Activated CD4-positive, alpha-beta T cell treated with anti-CD3 and anti-CD28 coated beads for 48 hours (primary cell): ENCODE measurements at regions not wholly inside any gene's neighbourhood (a gene's known extent, or its start where the extent isn't known, plus 50 kb on each side); places are given as distances from the start of the nearest gene placed in this dataset.
"Not testable (repeated sequence)": the region's sequence is repeated elsewhere in the genome, so short reads cannot be mapped to it uniquely, and the experiment has no call there.

Experiments
- DNase-seq: peaks from one replicate; pipeline ENCODE4 v3.0.0-alpha.2; 2020

GRCh38 chr4:123684937-123685336 lies 288.3 kb downstream of the SPRY1 start:
- DNase-seq, result not testable (repeated sequence)

- DNase-seq, result not testable (repeated sequence)
These were observed 298.9 kb downstream of the SPRY1 start for GRCh38 chr4:123695531-123695930.

- DNase-seq, result no peak
These were observed 300.1 kb downstream of the SPRY1 start for GRCh38 chr4:123696687-123697086.

- DNase-seq, result no peak
These were observed 302.0 kb downstream of the SPRY1 start for GRCh38 chr4:123698556-123698955.

- no peak for DNase-seq
These were observed 303.5 kb downstream of the SPRY1 start for GRCh38 chr4:123699880-123700771.

- no peak for DNase-seq
These were observed 304.6 kb downstream of the SPRY1 start for GRCh38 chr4:123701131-123701575.

- no peak for DNase-seq
These were observed 308.8 kb downstream of the SPRY1 start for GRCh38 chr4:123705419-123705818.

- DNase-seq, result no peak
These were observed 310.4 kb downstream of the SPRY1 start for GRCh38 chr4:123706973-123707372.

GRCh38 chr4:123708902-123709301 lies 312.3 kb downstream of the SPRY1 start:
- DNase-seq, result no peak

GRCh38 chr4:123709336-123709735 lies 312.7 kb downstream of the SPRY1 start:
- DNase-seq, result no peak

GRCh38 chr4:123731035-123731434 lies 334.4 kb downstream of the SPRY1 start:
- DNase-seq, result no peak

- no peak for DNase-seq
These were observed 340.6 kb downstream of the SPRY1 start for GRCh38 chr4:123737156-123737555.

- DNase-seq, result no peak
These were observed 343.2 kb downstream of the SPRY1 start for GRCh38 chr4:123739806-123740205.

- no peak for DNase-seq
These were observed 343.6 kb downstream of the SPRY1 start for GRCh38 chr4:123740236-123740635.

- DNase-seq, result no peak
These were observed 345.3 kb downstream of the SPRY1 start for GRCh38 chr4:123741906-123742305.

GRCh38 chr4:123743848-123744247 lies 347.3 kb downstream of the SPRY1 start:
- DNase-seq, result no peak

GRCh38 chr4:123744664-123745290 lies 348.2 kb downstream of the SPRY1 start:
- no peak for DNase-seq

GRCh38 chr4:123747016-123747415 lies 350.4 kb downstream of the SPRY1 start:
- no peak for DNase-seq

- no peak for DNase-seq
These were observed 352.2 kb downstream of the SPRY1 start for GRCh38 chr4:123748806-123749205.

GRCh38 chr4:123749383-123749782 lies 352.8 kb downstream of the SPRY1 start:
- DNase-seq, result no peak

GRCh38 chr4:123750044-123750443 lies 353.4 kb downstream of the SPRY1 start:
- no peak for DNase-seq

GRCh38 chr4:123755655-123756054 lies 359.1 kb downstream of the SPRY1 start:
- DNase-seq, result no peak

GRCh38 chr4:123767806-123768205 lies 371.2 kb downstream of the SPRY1 start:
- no peak for DNase-seq

GRCh38 chr4:123770884-123771283 lies 374.3 kb downstream of the SPRY1 start:
- no peak for DNase-seq
